Activated T-cell treated with anti-CD3 and anti-CD28 coated beads, Interleukin-2, amount 50 U/mL, for 48 hours (primary cell): ENCODE measurements at regions not wholly inside any gene's neighbourhood (a gene's known extent, or its start where the extent isn't known, plus 50 kb on each side); places are given as distances from the start of the nearest gene placed in this dataset.
"Not testable (repeated sequence)": the region's sequence is repeated elsewhere in the genome, so short reads cannot be mapped to it uniquely, and the experiment has no call there.

Source experiments
- DNase-seq, 2 experiments: peaks; one replicate each; pipeline ENCODE4 v3.0.0-alpha.2; 2020

DNA sequence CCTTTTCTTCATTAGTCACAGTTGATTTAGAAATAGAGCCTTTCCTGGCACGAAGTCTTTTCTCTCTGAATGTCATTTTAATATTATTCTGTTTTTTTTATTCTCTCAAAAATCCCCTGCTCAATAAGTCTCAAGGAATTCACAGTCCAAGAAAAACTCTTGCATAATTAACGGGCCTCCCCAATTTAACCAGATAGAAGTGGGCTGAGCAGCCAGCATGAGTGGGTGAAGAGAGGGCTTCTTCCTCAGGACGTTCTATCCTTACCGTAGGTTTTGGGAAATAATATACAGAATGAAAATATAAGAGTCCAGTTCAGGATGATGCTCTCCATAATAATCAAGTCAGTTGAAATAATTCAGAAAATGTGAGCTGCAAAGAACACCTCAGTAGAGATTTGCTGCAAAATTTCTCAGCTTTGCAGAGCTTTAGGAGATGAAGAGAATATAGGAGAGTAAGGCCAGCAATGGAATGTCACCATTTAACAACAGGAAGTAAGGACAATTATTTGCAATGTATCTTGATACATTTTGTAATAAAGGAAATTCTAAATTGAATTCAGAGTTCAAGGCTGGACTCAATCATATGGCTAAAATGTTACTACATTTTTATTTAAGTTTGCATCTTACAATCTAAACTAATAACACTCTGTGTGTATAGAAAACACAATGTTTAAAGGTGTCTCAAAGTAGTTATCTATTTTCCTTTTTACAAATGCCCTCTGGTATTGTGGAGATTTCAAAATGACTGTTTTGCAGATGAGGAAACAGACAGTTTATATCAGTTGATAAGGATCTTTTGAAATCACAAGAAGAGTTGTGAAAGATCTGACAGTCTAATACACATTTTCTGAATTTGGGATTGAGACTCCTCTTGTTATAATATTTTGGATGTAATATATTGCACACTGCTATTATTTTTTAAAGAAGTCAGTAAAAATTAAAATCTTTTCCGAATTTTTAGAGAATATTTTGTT lies 1724.1 kb upstream of the SEL1L start:
- no peak for DNase-seq

DNA sequence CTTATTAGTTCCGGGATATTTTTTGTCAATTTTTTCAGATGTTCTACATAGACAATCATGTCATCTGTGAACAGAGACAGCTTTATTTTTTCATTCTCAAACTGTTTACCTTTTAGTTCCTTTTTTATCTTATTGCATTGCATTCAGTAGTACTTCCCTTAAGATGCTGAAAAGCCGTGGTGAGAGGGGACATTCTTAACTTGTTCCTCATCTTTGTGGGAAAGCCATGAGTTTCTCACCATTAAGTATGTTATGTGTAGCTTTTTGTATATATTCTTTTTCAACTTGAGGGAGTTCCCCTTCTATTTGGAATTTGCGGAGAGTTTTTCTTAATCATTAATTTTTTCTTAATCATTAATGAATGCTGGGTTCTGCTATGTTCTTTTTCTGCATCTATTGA lies 1727.1 kb upstream of the SEL1L start:
- no peak for DNase-seq

DNA sequence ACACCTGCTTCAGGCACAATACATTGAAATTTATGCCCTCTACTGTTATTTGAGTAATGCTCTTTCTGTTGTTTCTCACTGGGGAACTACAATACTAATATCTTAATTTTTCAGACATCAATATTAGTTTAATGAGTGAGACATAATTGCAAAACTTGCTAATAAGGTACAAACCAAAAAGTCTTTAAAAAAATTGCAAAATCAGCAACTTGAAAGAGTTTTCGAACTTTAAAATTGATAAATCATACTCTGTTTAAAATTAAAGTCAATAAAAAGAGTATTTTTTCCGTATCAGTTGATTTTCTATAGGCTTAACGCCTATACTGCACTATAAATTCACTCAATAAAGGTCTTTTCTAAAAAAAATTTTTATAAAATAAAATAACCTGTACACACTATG lies 1735.9 kb upstream of the SEL1L start:
- no peak for DNase-seq

DNA sequence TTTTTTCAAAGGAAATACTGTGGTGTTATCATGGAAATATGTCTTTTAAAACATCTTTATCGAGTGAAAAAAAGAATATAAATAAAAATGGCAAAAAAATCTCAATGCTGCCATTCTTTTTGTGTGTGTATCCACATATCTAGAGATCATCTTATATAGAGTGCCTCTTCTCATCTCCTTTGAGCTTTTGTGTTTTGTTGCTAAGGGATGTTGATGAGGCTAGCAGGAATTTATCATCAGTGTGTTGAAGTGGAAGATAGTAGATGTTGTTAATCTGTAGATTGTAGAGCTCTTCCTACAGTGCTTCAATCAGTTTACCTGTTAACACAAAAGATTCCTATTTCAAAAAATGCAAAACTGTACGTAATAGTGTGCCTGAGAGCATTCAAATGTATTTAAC lies 1738.0 kb upstream of the SEL1L start:
- no peak for DNase-seq

DNA sequence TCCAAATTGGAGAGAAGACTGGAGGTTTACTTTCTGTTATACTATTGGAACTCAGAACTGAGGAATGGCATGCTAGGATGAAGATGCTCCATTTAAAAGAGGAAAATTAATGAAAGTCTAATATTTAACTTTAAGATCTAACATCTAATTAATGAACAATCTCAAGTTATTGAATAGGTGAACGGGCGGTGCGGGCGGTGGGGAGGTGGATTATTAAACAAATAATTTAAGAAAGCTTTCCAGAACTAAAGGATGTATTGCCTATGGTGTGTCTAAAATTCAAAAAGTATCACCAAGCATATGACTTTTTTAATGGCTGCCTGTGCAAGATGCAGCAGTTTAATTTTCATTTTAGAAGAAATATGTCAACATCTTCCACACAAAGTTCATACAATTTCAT lies 1747.1 kb upstream of the SEL1L start:
- no peak for DNase-seq

DNA sequence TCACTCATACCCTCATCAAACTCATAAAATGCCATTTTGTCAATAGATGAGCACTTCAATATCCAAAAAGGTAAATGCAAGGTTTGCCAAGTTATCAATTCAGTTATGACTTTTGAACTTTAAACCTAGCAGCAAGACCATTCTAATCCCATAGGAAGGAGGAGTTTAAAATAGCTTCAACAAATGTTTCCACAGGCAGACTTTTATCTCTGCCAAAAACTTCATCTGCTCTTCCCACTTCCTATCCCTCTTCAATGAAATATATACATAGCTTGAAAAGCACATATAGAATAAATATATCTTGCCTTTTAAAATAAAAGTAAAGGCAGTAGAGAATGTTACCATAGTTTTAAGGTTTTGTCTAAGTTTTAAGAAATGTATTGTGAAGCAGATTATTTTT lies 1749.1 kb upstream of the SEL1L start:
- DNase-seq: no peak

DNA sequence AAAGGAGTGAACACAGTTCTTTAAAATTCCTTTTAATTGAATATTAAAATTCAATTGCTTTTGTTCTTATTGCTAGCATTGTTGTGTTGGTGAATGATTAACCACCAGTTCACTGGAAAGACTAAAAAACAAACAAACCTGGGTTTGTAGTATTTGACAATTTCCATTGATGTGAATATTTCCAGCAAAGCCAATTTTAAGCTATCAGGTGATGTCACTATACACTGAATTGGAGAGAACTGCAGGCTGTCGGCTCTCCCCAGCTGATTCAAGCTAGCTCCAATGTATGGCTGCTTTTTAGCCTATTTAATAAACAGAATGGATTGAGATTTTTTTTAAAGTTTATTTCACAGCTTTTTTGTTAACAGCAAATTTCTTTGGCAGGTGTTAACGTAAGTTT lies 1753.6 kb upstream of the SEL1L start:
- DNase-seq: no peak

DNA sequence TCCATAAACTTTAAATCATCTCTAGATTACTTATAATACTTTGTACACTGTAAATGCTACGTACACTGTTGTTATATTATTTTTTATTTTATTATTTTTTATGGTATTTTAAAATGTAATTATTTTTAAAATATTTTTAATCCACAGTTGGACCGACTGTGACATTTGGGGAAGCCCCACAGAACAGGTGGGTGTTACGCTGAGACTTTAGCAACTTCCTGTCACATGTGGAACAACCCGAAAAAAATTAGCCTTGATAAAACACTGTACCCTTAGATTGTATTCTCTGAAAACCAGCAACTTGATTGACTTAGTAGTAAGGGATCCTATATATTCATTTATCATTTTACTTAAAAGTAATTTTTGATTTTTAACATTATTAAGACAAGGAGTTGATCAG lies 1755.7 kb upstream of the SEL1L start:
- DNase-seq: no peak

DNA sequence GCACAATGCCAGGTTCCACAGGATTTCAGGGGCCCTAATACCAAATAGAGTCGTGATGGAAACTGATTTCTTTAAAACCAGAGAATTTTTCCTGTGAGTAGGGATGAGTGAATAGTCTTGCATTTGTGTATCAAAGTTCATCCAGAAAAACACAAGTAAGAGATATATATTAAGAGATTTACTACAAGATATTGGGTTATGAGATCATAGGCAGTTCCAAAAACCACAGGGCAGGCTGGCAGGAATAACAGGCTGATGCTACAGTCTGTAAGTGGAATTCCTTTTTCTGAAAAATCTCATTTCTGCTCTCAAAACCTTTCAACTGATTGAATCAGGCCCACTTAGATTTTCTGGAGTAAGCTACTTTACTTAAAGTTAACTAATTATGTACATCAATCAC lies 1756.2 kb upstream of the SEL1L start:
- no peak for DNase-seq

DNA sequence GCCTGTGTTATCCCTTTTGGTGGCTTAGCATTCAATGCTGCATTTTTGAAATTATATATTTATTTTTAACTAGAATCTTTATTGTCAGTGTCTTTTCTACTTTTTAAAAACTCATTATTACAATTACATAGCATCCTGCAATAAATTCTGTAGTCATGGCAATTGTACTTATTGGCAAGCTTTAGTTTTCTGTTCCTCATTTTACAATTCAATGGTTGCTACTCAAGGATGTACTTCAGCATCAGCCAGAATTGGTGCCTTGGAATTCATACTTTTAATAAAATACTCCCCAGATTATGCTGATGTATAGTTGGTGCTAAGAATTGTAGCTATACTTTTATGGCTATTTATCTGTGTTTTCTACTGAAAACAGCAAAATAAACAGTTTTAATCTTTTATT lies 1756.8 kb upstream of the SEL1L start:
- no peak for DNase-seq

DNA sequence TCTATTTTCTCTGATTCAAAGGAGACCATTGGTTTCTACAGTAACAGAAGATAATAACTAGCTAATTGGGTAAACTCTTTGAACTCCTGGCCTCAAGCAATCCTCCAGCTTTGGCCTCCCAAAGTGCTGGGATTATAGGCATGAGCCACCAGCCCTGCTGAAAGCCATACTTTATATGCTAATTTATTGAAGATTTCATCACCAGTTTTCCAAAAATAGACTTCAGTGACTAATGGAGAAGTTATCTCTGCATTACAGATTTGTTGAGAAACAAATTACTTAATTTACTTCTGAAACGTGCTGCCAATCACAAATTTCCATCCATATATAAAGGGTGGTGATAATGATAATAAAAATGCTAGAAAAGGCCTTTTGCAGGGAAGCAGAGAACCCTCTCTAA lies 1758.1 kb upstream of the SEL1L start:
- no peak for DNase-seq

DNA sequence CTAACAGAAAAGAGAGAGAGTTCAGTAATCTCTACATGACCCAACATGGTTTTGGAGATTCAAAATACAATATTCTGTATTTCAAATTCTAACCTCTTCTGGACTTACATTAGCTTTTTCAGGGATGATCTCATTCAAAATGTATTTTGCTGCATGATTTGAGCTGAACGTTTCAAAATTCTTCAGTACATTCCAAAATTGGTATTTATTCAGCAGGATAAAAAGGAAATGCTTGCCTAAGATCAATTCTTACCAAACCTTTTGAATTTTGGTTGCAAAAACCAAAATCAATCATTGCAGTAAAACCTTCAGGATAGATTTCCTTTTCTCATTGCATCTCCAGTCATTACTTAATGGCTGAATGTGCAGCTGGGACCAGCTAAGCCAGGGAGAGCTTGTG lies 1761.3 kb upstream of the SEL1L start:
- DNase-seq: no peak

DNA sequence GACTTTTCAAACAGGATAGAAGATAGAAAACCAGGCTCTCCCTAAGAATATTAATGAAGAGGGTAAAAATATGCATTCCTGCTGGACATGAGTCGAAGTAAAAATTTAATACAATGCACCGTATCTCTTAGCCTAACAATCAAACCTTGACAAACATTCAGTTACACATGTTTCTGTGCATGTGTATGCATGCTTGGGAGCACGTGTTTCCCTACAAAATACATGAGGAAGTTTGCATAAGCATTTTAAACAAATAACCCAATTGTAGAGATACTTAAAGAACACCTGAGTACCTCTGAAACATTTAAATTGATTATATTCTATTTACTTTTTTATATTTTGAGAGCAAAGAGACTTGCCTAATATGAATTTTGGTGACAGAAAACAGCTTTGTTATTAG lies 1763.7 kb upstream of the SEL1L start:
- DNase-seq: no peak

DNA sequence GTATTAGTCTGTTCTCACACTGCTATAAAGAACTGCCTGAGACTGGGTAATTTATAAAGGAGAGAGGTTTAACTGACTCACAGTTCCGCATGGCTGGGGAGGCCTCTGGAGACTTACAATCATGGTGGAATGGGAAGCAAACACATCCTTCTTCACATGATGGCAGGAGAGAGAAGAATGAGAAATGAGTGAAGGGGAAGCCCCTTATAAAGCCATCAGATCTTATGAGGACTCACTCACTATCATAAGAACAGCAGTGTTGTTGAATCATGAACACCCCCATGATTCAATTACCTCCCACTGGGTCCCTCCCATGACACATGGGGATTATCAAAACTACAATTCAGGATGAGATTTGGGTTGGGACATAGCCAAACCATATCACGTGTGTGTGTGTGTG lies 1764.4 kb upstream of the SEL1L start:
- DNase-seq: not testable (repeated sequence)

DNA sequence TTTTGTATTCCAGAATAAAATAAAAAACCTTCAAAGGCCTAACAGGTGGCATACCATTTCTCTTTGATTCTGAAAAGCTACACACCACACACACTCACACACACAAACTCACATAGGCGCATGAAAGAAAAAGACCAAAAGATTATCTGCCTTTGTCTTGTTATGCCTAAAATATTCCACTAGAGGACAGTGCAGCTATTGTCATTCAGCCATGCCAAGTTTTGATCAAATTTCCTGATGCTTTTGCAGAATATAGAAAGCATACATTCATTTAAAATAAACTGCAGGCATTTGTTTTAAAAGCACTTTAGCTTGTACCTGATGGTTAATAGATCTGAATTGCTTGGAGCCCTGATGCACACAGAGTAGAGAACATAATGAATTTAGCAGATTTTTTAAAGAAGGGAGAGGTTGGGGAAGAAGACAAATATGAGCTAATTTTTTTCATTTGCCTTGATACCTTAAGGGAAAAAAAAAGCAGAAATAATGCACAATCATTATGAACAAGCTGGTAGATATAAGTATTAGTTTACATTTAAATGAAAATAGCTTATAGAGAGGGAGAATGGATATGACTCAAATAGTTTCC lies 1766.9 kb upstream of the SEL1L start:
- no peak for DNase-seq

DNA sequence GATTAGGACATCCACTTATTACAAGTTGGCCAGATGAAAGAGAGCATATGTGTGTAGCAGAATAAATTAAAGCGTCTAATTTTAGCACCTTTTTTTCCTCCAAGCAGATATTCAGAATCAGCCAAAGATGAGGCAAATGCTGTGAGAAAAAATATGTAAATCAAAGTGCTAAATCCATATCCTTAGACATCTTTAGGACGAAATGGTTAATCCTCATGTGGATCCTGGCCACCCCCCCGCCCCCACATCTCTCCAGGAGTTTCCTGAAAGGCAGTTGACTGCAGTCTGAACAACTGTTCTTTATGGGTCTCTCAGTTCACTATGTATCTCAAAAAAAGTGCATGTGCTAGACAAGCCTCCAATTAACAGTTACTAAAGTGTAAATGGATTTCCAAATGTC lies 1768.1 kb upstream of the SEL1L start:
- no peak for DNase-seq

DNA sequence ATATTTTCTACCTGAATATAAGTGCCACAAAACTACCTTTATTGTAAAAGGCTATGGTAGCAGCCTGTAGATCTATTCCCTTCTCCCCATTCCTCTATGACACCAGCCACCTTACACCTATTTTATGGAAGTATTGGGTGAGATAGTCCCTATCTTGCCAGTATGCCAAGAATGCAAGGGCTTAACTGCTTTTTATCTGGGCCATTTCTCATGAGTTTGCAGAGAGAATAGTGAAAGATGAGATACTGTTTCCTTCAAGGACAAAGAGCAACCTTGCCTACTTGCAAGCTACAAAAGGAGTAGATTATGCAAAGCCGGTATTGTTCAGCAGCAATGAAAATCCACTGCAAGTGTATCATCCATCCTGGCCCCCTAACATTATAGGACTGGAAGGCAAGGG lies 1775.6 kb upstream of the SEL1L start:
- DNase-seq: no peak

DNA sequence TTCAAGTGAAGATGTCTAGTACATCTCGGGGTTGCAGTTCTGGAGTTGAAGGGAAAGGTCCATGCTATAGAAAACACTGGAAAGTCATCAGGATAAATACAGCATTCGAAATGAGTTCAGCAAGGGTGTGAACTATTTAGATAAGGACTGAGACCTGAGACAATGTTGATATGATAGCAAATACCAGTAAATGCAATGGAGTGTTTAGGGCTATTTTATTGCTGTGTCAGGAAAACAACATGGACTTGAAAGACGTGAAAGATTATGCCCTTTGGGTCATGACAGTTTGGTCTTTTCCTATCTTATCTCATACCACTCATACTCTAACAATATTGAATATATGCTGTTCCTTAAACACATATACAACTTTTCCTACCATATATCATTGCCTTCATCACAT lies 1776.2 kb upstream of the SEL1L start:
- DNase-seq: no peak

DNA sequence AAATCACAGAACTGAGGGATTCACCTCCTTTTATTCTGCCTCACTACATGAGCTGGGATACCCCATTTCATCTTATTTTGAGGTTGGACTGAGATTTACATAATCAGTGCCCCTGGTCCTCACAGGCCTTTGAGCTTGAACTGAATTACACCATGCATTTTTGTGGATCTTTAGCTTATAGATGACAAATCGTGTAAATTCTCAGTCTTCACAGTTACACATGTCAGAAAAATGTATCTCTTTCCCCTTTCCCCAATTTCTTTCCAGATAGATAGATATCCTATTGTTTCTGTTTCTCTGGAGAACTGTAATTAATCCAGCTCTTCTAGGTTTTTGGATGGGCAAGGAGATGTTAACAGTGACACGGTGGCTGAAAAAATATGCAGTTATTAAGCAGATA lies 1778.9 kb upstream of the SEL1L start:
- DNase-seq: no peak

DNA sequence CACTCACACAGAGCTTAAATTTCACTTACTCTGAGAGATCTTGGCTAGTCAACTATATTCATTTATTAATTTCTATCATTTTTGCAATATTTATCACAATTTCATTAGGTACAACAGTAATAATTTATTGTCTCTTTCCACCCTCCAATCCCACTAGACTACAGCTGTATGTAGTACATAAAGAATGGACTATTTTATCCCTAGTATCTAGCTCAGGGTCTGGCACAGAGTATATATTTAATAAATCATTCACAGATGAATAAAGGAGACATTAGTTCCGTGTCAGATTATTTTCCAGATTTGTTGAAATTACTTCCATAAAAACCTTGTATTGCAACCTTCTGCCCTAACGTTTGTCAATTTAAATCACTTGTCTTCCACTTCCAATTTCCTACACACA lies 1781.1 kb upstream of the SEL1L start:
- no peak for DNase-seq

DNA sequence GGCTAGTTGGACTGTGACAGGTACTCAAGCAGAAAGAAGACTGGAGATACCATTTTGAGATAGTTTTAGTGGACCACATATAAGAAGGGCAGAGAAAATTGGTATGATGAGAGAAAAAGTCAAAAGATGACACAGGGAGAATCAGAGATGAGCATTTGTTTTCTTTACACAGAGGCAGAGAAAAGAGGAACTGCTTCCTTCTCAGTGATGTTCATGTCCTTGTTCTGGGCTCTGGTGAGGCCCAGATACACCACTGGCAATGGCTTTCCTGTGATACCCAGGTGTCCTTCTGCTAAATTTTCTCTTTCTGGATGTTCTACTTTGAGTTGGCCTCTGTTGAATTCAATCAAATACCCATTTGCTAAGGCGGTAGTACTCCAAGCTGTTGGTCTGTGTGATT lies 1782.7 kb upstream of the SEL1L start:
- DNase-seq: no peak

DNA sequence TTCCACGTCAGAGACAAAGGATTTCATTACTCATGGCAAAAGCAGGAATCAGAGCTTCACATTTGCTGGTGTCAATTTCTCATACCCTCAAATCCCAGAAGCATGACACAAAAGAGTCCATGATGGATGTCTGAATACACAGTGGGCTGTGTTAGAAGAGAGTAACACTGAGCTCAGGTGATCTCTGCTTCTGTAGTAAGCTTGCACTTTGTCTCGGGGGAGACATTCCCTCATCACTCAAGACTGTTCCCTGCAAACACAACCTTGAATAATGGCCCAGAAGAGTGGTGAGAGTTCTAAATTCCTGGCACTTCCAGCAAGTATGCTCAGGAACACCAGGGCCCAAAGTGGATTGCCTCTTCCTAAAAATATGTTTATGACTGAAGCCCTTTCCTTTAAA lies 1787.2 kb upstream of the SEL1L start:
- no peak for DNase-seq

DNA sequence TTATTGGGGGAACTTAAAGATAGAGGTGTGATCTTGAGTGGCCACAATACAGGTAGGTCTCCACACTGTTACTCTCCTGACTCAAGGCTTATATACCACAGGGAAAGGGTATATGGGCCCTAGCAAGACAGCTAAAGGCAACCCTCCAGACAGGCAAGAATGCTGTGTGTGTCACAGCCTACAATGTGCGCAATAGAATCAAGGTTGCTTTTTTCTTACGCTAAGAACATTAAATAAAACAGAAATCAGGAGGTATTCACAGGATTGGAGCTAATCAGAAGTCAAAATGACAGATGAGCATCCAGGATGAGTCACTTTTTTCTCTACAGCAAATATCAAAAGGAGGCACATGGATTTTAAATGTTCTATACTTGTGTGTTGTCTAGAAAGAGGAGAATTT lies 1797.9 kb upstream of the SEL1L start:
- DNase-seq: no peak

DNA sequence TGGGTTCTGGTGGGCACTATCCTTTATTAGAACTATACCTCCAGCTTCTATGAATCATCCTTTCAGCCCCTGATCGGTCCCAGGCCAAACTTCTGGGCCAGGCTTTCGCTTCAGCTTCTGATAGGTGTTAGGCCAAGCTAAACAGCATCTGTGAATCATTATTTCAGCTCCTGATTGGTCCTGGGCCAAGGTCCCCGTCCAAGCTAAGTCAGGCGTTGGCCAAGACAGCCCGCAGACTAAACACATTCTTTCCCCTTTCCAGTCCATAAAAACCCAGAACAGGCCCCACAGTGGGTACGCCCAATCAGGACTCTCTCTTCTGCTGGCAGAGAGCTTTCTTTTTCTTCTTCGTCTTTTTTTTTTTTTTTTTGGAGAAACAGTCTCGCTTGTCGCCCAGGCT lies 1808.9 kb upstream of the SEL1L start:
- no peak for DNase-seq

DNA sequence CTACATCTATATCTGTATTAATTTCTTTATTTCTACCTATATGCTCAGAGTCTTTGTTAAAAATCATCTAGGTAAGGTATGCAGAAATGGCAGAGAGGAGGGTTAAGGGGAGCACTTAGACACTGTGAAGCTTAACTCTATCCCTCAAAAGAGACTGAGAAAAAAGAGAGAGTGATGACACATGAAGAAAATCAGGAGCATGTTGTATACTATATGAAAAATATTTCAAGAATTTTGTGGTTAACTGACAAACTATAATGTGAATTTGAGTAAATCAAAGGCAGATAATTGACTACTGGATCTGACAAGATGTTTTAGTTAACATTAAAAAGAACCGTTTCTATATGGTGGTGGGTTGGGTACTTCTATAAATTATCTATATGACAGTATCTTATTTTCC lies 1814.2 kb upstream of the SEL1L start:
- no peak for DNase-seq
